ENCODE measurements at regions not wholly inside any gene's neighbourhood (a gene's known extent, or its start where the extent isn't known, plus 50 kb on each side); places are given as distances from the start of the nearest gene placed in this dataset.

DNA sequence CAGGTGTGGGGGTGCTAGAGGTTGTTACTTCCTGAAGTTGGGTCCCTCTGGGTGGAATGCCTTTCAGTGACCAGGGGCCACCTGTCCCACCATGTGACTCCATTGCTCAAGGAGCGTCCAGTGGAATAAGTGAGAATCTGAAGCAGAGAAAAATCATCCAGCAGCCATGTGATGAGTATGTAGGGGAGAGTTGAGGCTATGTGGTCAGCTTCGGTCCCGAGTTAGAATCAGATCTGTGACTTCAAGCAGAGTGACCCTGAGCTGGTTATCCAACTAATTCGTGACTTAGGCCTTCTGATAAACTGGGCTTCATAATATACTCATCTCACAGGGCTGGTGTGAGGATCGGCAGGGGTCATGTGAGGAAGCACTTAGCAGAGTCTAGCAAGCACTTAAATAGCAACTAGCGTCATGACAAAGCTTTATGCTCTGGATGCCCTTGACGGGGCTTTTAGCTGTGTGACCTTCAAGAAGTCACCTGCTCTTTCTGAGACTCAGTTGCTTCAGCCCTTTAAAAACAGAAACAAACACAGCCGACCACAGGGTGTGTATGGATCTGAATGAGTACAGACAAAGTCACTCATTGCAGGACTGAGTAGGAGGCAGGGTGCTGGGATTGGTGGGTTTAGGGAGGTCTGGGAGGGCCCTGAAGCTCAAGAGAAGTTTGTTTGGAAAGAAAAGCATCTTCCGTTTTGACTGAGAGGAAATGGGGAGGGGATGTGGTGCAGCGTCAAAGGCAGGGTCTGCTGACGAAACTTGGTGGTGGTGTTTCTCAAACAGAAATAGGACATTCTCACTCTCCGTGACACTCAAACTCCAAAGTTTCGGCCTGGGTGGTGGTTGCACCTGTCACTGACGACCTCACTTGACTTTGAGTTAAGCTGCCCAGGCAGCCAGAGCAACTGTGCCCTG is 264.0 kb upstream of the CXCR4 start:
- POLR2A ChIA-PET = no interaction called here
- CTCF ChIA-PET = interaction anchor here (0.8 to 1.6 kb wide), 2 partner anchors 61 to 468 kb away, joined by 3 to 6 read pairs; no protein-coding TSS in a partner anchor

DNA sequence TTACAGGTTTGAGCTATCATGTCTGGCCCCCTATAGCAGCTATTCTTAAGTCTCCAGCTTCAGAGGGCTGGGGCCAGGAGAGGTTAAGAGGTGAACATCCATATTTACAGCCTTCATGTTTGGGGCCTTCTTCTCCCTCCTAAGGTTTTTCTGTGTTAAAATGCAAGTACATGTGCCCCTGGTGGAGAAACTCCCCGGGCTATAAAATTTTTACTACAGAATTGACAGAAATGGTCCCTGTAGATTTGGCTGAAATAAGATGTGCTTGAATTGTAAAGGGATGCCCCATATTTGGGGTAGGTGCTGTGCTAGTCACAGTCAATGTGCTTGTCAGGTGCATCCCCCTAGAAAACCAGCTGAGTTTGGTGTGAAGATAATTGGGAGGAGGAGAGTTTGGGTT is 263.3 kb upstream of the CXCR4 start:
- TF ChIP-seq, protein P1, sequence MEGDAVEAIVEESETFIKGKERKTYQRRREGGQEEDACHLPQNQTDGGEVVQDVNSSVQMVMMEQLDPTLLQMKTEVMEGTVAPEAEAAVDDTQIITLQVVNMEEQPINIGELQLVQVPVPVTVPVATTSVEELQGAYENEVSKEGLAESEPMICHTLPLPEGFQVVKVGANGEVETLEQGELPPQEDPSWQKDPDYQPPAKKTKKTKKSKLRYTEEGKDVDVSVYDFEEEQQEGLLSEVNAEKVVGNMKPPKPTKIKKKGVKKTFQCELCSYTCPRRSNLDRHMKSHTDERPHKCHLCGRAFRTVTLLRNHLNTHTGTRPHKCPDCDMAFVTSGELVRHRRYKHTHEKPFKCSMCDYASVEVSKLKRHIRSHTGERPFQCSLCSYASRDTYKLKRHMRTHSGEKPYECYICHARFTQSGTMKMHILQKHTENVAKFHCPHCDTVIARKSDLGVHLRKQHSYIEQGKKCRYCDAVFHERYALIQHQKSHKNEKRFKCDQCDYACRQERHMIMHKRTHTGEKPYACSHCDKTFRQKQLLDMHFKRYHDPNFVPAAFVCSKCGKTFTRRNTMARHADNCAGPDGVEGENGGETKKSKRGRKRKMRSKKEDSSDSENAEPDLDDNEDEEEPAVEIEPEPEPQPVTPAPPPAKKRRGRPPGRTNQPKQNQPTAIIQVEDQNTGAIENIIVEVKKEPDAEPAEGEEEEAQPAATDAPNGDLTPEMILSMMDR (IDR thresholded peaks at IDR 0.05; ENCODE audit: insufficient read depth, low read depth, low read length) = no peak
- DNase-seq (ENCODE audit: low read depth) = no peak
- Histone ChIP-seq H3K36me3 (ENCODE audit: control insufficient read depth, insufficient read depth, low read length) (no peaks in the 10 kb centered on the region), H3K4me3 (ENCODE audit: low read depth, low read length) (no peak overlapping the region), H3K27me3 (ENCODE audit: control insufficient read depth, insufficient read depth, low read length) (no peaks in the 10 kb centered on the region)
- ChIA-PET CTCF (interaction anchor here (1.6 kb wide), 1 partner anchor 468 kb away, joined by 6 read pairs; no protein-coding TSS in a partner anchor), POLR2A (no interaction called here)

More for the DNA sequence above, 264.0 kb upstream of the CXCR4 start:
- TF ChIP-seq, protein P1 (IDR thresholded peaks at IDR 0.05; ENCODE audit: insufficient read depth, low read depth, low read length) = no peak
- H3K36me3 ChIP-seq (ENCODE audit: control insufficient read depth, insufficient read depth, low read length) = no peaks in the 10 kb centered on the region
- no peak for DNase-seq (ENCODE audit: low read depth)
- no peak overlapping the region for H3K4me3 ChIP-seq (ENCODE audit: low read depth, low read length)
- no peaks in the 10 kb centered on the region for H3K27me3 ChIP-seq (ENCODE audit: control insufficient read depth, insufficient read depth, low read length)

DNA sequence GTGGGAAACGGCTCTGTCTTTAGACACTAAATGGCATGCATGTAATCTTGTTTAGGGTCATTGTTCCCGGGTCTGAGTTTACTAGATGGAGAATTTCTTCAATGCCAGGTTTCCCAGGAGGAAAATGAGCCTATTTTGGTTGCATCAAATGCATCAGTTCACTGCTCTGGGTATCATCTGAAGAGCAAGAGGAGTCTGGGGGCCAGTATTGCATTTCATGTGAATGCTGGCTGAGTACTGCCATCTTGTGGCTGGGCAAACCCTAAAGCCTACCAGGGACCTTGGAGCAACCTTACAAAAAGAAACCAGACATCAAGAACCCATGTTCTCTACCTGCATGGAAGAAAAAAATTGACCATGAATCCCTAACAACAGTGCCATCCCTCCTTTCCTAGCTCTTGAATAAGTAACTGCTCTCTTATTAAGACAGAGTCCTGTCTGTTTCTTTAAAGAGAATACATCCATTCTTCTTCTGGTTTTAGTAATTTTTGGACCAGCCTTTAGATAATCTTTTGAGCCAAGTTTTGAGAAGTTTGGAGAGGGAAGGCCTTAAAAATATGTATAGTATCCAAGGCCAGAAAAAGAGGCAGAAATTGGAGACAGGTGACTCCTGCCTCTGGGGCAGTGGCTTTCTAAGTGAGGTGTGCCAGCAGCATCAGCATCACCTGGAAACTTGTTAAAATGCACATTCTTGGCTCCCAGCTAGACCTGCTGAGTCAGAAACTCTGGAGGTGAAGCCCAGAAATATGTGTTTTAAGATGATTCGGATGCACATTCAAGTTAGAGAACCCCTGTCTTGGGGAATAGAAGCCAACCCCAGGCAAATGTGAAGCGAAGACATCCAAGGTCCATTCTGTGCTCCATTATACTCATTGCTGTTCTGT is 261.0 kb upstream of the CXCR4 start:
- no peaks in the 10 kb centered on the region for H3K27me3 ChIP-seq (ENCODE audit: control insufficient read depth, insufficient read depth, low read length)
- no peak for DNase-seq (ENCODE audit: low read depth)
- H3K36me3 ChIP-seq (ENCODE audit: control insufficient read depth, insufficient read depth, low read length) = no peaks in the 10 kb centered on the region
- TF ChIP-seq, protein P1 (IDR thresholded peaks at IDR 0.05; ENCODE audit: insufficient read depth, low read depth, low read length) = peak; percentile 68
- POLR2A ChIA-PET = interaction anchor here (0.5 kb wide), 1 partner anchor 393 kb away, joined by 3 read pairs; the partner anchor contains the start of gene DARS1
- CTCF ChIA-PET = interaction anchor here (1.3 kb wide), 1 partner anchor 460 kb away, joined by 4 read pairs; no protein-coding TSS in a partner anchor
- H3K4me3 ChIP-seq (ENCODE audit: low read depth, low read length) = no peak overlapping the region

DNA sequence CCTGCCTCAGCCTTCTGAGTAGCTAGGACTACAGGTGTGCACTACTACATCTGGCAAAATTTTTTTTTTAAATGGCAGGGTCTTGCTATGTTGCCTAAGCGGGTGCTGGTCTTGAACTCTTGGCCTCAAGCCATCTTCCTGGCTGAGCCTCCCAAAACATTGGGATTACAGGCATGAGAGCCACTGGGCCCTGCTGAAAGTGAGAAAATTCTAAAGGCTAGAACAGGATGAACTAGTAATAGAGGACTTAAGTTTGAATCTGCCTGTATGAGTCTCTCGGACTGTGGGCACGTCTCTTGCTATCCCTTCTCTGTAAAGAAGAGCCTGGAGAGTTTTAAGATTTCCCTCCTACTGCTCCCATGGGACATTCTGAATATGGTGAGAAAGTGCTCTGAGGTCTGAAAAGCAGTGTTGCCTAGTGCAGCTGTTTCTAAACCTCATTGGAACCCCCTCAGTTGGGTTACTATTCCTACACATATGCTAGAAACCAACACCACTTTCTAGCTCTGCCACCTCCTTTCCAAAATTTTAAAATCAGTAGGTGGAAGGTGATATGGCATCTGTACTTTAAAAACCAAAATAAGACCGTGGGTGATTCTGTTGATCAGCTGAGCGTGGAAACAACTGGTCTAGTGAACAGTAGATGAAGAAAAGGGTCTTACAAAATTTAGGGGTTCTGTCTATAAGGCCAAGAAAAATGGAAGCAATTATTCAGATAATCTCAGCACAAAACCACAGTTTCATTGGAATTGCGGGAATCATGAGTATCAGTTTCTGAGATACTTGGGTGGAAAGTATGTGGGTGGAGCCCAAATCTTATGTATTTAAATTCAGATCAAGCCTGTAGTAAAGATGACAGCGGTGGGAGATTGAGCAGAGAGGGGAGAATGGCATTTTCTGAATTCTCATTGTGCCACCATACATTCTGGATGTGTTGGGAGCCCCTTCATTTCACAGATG is 259.8 kb upstream of the CXCR4 start:
- Histone ChIP-seq H3K4me3 (ENCODE audit: low read depth, low read length) (no peak overlapping the region), H3K27me3 (ENCODE audit: control insufficient read depth, insufficient read depth, low read length) (no peaks in the 10 kb centered on the region), H3K36me3 (ENCODE audit: control insufficient read depth, insufficient read depth, low read length) (no peaks in the 10 kb centered on the region)
- no peak for DNase-seq (ENCODE audit: low read depth)
- TF ChIP-seq, protein P1 (IDR thresholded peaks at IDR 0.05; ENCODE audit: insufficient read depth, low read depth, low read length) = no peak
- ChIA-PET POLR2A (no interaction called here), CTCF (interaction anchor here (1.3 to 2.7 kb wide), 3 partner anchors 27 to 464 kb away, joined by 3 to 15 read pairs (median 4); no protein-coding TSS in a partner anchor)
